D341Med (cell line): ENCODE measurements at regions not wholly inside any gene's neighbourhood (a gene's known extent, or its start where the extent isn't known, plus 50 kb on each side); places are given as distances from the start of the nearest gene placed in this dataset.
"Not testable (repeated sequence)": the region's sequence is repeated elsewhere in the genome, so short reads cannot be mapped to it uniquely, and the experiment has no call there.

ENCODE experiments used
- DNase-seq: peaks from one replicate; pipeline ENCODE4 v3.0.0; 2012; ENCODE audit warnings: low spot score

GRCh38 chrX:1012678-1013300 is 199.7 kb downstream of the CRLF2 start:
- no peak for DNase-seq

GRCh38 chrX:1011691-1012283 is 200.7 kb downstream of the CRLF2 start:
- DNase-seq = no peak

- no peak for DNase-seq
Measured at GRCh38 chrX:1009771-1010170, 202.7 kb downstream of the CRLF2 start.

- no peak for DNase-seq
Measured at GRCh38 chrX:1006156-1006730, 206.2 kb downstream of the CRLF2 start.

- no peak for DNase-seq
Measured at GRCh38 chrX:1002611-1003010, 209.8 kb downstream of the CRLF2 start.

GRCh38 chrX:997631-998137 is 214.8 kb downstream of the CRLF2 start:
- DNase-seq = no peak

GRCh38 chrX:994780-995179 is 217.7 kb downstream of the CRLF2 start:
- DNase-seq = no peak

- DNase-seq = no peak
Measured at GRCh38 chrX:989959-990510, 222.4 kb downstream of the CRLF2 start.

GRCh38 chrX:988530-988929 is 223.9 kb downstream of the CRLF2 start:
- DNase-seq = not testable (repeated sequence)

GRCh38 chrX:981791-982626 is 230.4 kb downstream of the CRLF2 start:
- no peak for DNase-seq

- DNase-seq = no peak
Measured at GRCh38 chrX:980587-981235, 231.7 kb downstream of the CRLF2 start.

GRCh38 chrX:979127-979526 is 233.3 kb downstream of the CRLF2 start:
- DNase-seq = not testable (repeated sequence)

- no peak for DNase-seq
Measured at GRCh38 chrX:973010-973632, 239.3 kb downstream of the CRLF2 start.

GRCh38 chrX:968148-968965 is 244.1 kb downstream of the CRLF2 start:
- DNase-seq = no peak

- no peak for DNase-seq
Measured at GRCh38 chrX:966396-967070, 245.9 kb downstream of the CRLF2 start.

GRCh38 chrX:964831-965416 is 247.5 kb downstream of the CRLF2 start:
- DNase-seq = no peak

GRCh38 chrX:960821-961220 is 251.6 kb downstream of the CRLF2 start:
- no peak for DNase-seq

GRCh38 chrX:959595-959994 is 252.9 kb downstream of the CRLF2 start:
- no peak for DNase-seq

- DNase-seq = not testable (repeated sequence)
Measured at GRCh38 chrX:955168-955781, 257.2 kb downstream of the CRLF2 start.
